ENCODE measurements at regions not wholly inside any gene's neighbourhood (a gene's known extent, or its start where the extent isn't known, plus 50 kb on each side); places are given as distances from the start of the nearest gene placed in this dataset.
"Not testable (repeated sequence)": the region's sequence is repeated elsewhere in the genome, so short reads cannot be mapped to it uniquely, and the experiment has no call there.

GRCh38 chr2:111580616-111581015 lies 303.4 kb downstream of the ANAPC1 start:
- H3K9me3 Mint-ChIP-seq; intact Hi-C loops (cut with micrococcal nuclease); H3K36me3 Mint-ChIP-seq (ENCODE audit: low read depth); H3K4me1 Mint-ChIP-seq (ENCODE audit: low read depth); H3K4me3 Mint-ChIP-seq (ENCODE audit: low read depth); DNase-seq (ENCODE audit: low spot score); H3K27me3 Mint-ChIP-seq (ENCODE audit: low read depth); H3K27ac Mint-ChIP-seq: not testable (repeated sequence)

DNA sequence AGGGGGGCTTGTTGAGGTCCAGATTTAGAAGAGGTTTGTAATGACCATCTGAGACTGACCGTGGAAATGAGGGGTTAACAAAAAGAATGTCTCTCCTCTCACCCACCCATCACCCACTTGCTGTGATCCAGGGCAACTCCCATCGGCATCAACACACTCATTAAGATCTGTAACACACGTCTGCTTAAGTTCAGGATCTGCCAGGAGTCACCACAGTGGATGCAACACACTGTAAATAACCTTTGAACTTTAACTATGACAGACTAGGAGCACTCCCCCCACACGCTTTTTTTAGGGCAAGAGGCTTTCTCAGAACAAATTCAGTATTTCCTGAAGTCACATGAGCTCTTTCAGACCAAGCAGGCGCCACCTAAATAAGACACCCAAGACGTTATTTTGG lies 301.9 kb downstream of the ANAPC1 start:
- H3K27me3 Mint-ChIP-seq (ENCODE audit: low read depth); H3K4me3 Mint-ChIP-seq (ENCODE audit: low read depth); H3K4me1 Mint-ChIP-seq (ENCODE audit: low read depth); DNase-seq (ENCODE audit: low spot score); intact Hi-C loops (cut with micrococcal nuclease); H3K9me3 Mint-ChIP-seq; H3K36me3 Mint-ChIP-seq (ENCODE audit: low read depth); H3K27ac Mint-ChIP-seq: not testable (repeated sequence)

GRCh38 chr2:111583480-111583879 lies 300.5 kb downstream of the ANAPC1 start:
- H3K36me3 Mint-ChIP-seq (ENCODE audit: low read depth); H3K27ac Mint-ChIP-seq; H3K4me1 Mint-ChIP-seq (ENCODE audit: low read depth); H3K4me3 Mint-ChIP-seq (ENCODE audit: low read depth); DNase-seq (ENCODE audit: low spot score); H3K27me3 Mint-ChIP-seq (ENCODE audit: low read depth); H3K9me3 Mint-ChIP-seq; intact Hi-C loops (cut with micrococcal nuclease): not testable (repeated sequence)

DNA sequence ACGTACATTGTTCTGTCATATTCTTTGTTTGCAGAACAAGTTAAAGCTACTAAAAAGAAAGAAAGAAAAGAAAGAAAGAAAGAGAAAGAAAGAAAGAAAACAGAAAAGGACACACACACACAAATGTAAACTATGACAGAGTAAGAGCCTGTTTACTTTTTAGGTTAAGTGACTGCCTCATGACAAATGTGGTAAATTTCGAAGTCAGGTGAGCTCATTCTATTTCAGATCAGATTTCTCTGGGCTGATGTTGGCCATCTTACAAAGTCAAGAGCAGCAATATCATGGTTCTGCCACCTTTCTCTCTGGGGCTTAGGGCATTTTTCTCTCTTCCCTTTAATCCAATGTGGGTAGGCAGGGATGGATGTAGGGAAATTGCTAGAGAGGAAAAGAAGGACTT lies 299.5 kb downstream of the ANAPC1 start:
- DNase-seq (ENCODE audit: low spot score); H3K36me3 Mint-ChIP-seq (ENCODE audit: low read depth); H3K9me3 Mint-ChIP-seq; H3K27ac Mint-ChIP-seq; H3K4me1 Mint-ChIP-seq (ENCODE audit: low read depth); intact Hi-C loops (cut with micrococcal nuclease); H3K27me3 Mint-ChIP-seq (ENCODE audit: low read depth); H3K4me3 Mint-ChIP-seq (ENCODE audit: low read depth): not testable (repeated sequence)

DNA sequence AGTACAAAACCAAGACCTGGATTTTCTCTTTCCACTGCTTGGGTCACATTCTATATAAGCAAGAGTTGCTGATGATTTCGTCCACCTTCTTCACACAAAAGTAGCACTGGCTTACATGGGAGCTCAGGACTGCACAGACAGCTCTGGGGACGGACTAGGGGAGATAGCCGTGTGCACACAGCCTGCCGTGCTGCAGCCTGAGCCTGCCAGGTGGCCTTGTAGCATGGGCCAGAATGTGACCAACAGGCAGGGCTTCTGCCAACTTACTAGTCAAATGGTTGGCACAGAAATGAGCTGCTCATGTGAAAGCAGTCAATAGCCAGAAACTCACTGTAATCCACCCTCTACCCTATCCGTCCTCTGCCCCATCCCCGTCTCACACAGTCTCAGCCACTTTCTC lies 299.0 kb downstream of the ANAPC1 start:
- H3K4me1 Mint-ChIP-seq (ENCODE audit: low read depth); H3K27me3 Mint-ChIP-seq (ENCODE audit: low read depth); H3K36me3 Mint-ChIP-seq (ENCODE audit: low read depth); intact Hi-C loops (cut with micrococcal nuclease); H3K4me3 Mint-ChIP-seq (ENCODE audit: low read depth); DNase-seq (ENCODE audit: low spot score); H3K9me3 Mint-ChIP-seq; H3K27ac Mint-ChIP-seq: not testable (repeated sequence)

DNA sequence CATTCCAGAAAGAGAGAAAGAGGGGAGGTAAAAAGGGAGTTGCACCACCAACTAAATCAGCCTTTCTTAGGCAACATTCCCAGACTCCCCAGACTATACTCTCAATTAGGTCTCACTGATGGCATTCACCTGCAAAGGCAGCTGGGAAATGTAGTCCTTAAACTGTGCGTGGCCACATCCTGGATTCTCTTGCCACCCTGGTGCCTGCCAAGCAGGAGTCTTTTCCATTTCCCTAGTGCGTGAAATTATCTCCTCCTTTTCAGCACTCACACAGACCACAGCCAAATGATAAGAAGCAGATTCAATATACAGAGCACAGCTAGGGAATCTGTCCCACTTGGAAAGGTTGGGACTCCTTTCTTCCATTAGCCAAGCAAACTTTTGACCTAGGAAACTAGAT lies 298.0 kb downstream of the ANAPC1 start:
- H3K4me1 Mint-ChIP-seq (ENCODE audit: low read depth); H3K27ac Mint-ChIP-seq; H3K4me3 Mint-ChIP-seq (ENCODE audit: low read depth); H3K9me3 Mint-ChIP-seq; DNase-seq (ENCODE audit: low spot score); H3K36me3 Mint-ChIP-seq (ENCODE audit: low read depth); H3K27me3 Mint-ChIP-seq (ENCODE audit: low read depth); intact Hi-C loops (cut with micrococcal nuclease): not testable (repeated sequence)

GRCh38 chr2:111595072-111595471 lies 288.9 kb downstream of the ANAPC1 start:
- intact Hi-C loops (cut with micrococcal nuclease); H3K27me3 Mint-ChIP-seq (ENCODE audit: low read depth); H3K4me1 Mint-ChIP-seq (ENCODE audit: low read depth); H3K36me3 Mint-ChIP-seq (ENCODE audit: low read depth); DNase-seq (ENCODE audit: low spot score); H3K4me3 Mint-ChIP-seq (ENCODE audit: low read depth); H3K9me3 Mint-ChIP-seq; H3K27ac Mint-ChIP-seq: not testable (repeated sequence)

GRCh38 chr2:111596808-111597705 lies 286.9 kb downstream of the ANAPC1 start:
- DNase-seq (ENCODE audit: low spot score); H3K4me3 Mint-ChIP-seq (ENCODE audit: low read depth); H3K27me3 Mint-ChIP-seq (ENCODE audit: low read depth); intact Hi-C loops (cut with micrococcal nuclease); H3K27ac Mint-ChIP-seq; H3K9me3 Mint-ChIP-seq; H3K36me3 Mint-ChIP-seq (ENCODE audit: low read depth); H3K4me1 Mint-ChIP-seq (ENCODE audit: low read depth): not testable (repeated sequence)

GRCh38 chr2:111598944-111599343 lies 285.0 kb downstream of the ANAPC1 start:
- DNase-seq (ENCODE audit: low spot score) = not testable (repeated sequence)

GRCh38 chr2:111602259-111602658 lies 281.7 kb downstream of the ANAPC1 start:
- intact Hi-C loops (cut with micrococcal nuclease); H3K4me1 Mint-ChIP-seq (ENCODE audit: low read depth); H3K27ac Mint-ChIP-seq; H3K36me3 Mint-ChIP-seq (ENCODE audit: low read depth); H3K27me3 Mint-ChIP-seq (ENCODE audit: low read depth); H3K4me3 Mint-ChIP-seq (ENCODE audit: low read depth); H3K9me3 Mint-ChIP-seq; DNase-seq (ENCODE audit: low spot score): not testable (repeated sequence)

More at GRCh38 chr2:111598944-111599343, 285.0 kb downstream of the ANAPC1 start:
- H3K4me1 Mint-ChIP-seq (ENCODE audit: low read depth); intact Hi-C loops (cut with micrococcal nuclease); H3K4me3 Mint-ChIP-seq (ENCODE audit: low read depth); H3K27ac Mint-ChIP-seq; H3K27me3 Mint-ChIP-seq (ENCODE audit: low read depth); H3K36me3 Mint-ChIP-seq (ENCODE audit: low read depth); H3K9me3 Mint-ChIP-seq: not testable (repeated sequence)

GRCh38 chr2:111605798-111606197 lies 278.2 kb downstream of the ANAPC1 start:
- DNase-seq (ENCODE audit: low spot score); intact Hi-C loops (cut with micrococcal nuclease); H3K36me3 Mint-ChIP-seq (ENCODE audit: low read depth); H3K9me3 Mint-ChIP-seq; H3K4me1 Mint-ChIP-seq (ENCODE audit: low read depth); H3K4me3 Mint-ChIP-seq (ENCODE audit: low read depth); H3K27ac Mint-ChIP-seq: not testable (repeated sequence)
- H3K27me3 Mint-ChIP-seq (ENCODE audit: low read depth) = peaks cover 13% of the 10 kb centered on the region

DNA sequence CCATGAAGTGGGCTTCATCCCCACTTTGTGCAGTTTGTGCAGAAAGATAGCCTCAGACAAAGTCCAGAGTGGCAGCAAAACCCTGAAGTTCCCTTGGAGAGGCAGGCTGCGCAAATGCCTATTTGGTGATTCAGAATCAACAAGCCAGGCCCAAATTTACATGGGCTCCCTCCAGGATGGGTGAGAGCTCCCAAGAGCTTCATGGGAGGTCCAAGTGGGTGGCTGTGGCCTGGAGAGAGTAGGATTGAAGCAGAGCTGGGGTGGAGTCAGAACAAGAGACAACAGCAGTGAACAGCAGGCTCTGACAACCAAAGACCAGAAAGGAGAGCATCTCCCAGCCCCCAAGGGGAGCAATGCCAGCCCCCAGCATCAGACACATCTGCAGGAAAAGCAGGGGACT lies 277.4 kb downstream of the ANAPC1 start:
- H3K4me1 Mint-ChIP-seq (ENCODE audit: low read depth); DNase-seq (ENCODE audit: low spot score); H3K4me3 Mint-ChIP-seq (ENCODE audit: low read depth); intact Hi-C loops (cut with micrococcal nuclease); H3K36me3 Mint-ChIP-seq (ENCODE audit: low read depth); H3K9me3 Mint-ChIP-seq; H3K27ac Mint-ChIP-seq: not testable (repeated sequence)
- peaks cover 13% of the 10 kb centered on the region for H3K27me3 Mint-ChIP-seq (ENCODE audit: low read depth)

DNA sequence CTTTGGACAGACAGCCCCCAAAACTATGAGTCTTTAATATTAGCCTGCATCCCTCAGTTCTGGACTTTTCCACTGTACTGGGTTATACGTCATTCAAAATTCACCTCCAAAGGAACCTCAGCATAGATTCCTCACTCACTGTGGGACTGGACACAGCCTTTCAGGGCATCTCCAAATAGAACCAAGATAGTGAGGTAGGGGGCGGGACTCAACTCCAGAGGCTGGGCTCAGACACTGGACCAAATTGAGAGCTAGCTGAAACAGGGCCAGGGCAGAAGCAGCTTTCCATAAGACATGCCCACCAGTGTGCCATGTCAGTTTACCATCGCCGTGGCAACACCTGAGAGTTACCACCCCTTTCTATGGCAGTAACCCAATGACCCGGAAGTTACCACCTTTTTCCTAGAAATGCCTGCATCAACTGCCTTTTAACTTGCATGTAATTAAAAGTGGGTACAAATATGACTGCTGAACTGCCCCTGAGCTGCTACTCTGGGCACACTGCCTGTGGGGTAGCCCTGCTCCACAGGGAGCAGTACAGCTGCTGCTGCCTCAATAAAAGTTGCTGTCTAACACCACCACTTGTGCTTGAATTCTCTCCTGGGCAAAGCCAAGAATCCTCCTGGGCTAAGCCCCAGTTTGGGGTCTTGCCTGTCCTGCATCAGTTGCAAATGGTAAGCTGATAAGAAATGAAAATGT lies 274.7 kb downstream of the ANAPC1 start:
- DNase-seq (ENCODE audit: low spot score); H3K36me3 Mint-ChIP-seq (ENCODE audit: low read depth); H3K9me3 Mint-ChIP-seq; H3K4me3 Mint-ChIP-seq (ENCODE audit: low read depth); H3K4me1 Mint-ChIP-seq (ENCODE audit: low read depth); intact Hi-C loops (cut with micrococcal nuclease); H3K27me3 Mint-ChIP-seq (ENCODE audit: low read depth); H3K27ac Mint-ChIP-seq: not testable (repeated sequence)
